Breast epithelium (tissue), 4 donors: ENCODE measurements at regions not wholly inside any gene's neighbourhood (a gene's known extent, or its start where the extent isn't known, plus 50 kb on each side); places are given as distances from the start of the nearest gene placed in this dataset.
"Not testable (repeated sequence)": the region's sequence is repeated elsewhere in the genome, so short reads cannot be mapped to it uniquely, and the experiment has no call there.

Experiments used
- DNase-seq, 2 donors: peaks; one replicate each; pipeline ENCODE4 v3.0.0-alpha.2; 2019; ENCODE audit warnings: low spot score in 2 of 2
- H3K27ac ChIP-seq, 2 donors: fragments of 200-600 bp; sonication (generic) in 1 of 2; one replicate each; pipeline ENCODE4 v1.5.1; 2016 to 2019; ENCODE audit warnings: mild to moderate bottlenecking in 1 of 2
- H3K27me3 ChIP-seq, 2 donors: fragments of 200-600 bp; sonication (generic) in 1 of 2; one replicate each; pipeline versions ENCODE4 v1.5.1 to v1.6.0; 2017 to 2019; ENCODE audit warnings: control low read depth in 1 of 2, mild to moderate bottlenecking in 1 of 2
- H3K36me3 ChIP-seq: fragments of 200-600 bp; one replicate; pipeline ENCODE4 v1.5.1; 2019
- H3K4me1 ChIP-seq, 2 donors: fragments of 200-600 bp; sonication (generic); one replicate each; pipeline ENCODE4 v1.5.1; 2016 to 2019; ENCODE audit warnings: control low read depth in 1 of 2
- H3K4me3 ChIP-seq, 3 donors: fragments of 200-600 bp; sonication (generic); 1 replicate in 2 of 3; 2 replicates in 1 of 3; pipeline ENCODE4 v1.5.1; 2016 to 2019; ENCODE audit warnings: mild to moderate bottlenecking in 3 of 3, moderate library complexity in 2 of 3
- H3K9me3 ChIP-seq, 2 donors: fragments of 200-600 bp; sonication (generic) in 1 of 2; one replicate each; pipeline ENCODE4 v1.5.1; 2016 to 2019; ENCODE audit warnings: control low read depth in 1 of 2
- POLR2A ChIP-seq: fragments of 450-650 bp; IDR thresholded peaks from one replicate; pipeline ENCODE4 v1.6.1; 2016; ENCODE audit warnings: antibody characterized with exemption, mild to moderate bottlenecking, moderate library complexity
- POLR2AphosphoS5 ChIP-seq, 3 donors: sonication (generic); formaldehyde crosslinking; IDR thresholded peaks; one replicate each; pipeline ENCODE4 v1.6.1; 2017; ENCODE audit warnings: antibody characterized with exemption in 3 of 3
- intact Hi-C: fragments of 100-400 bp; cut with DNase I; formaldehyde crosslinking; loops from one replicate; pipeline ENCODE4 v1.15.1; 2023; ENCODE audit warnings: low total_unique reads
- TF ChIP-seq, protein P1 (sequence below), 3 donors: fragments of 450-650 bp; IDR thresholded peaks; one replicate each; pipeline ENCODE4 v1.5.1; 2016 to 2017; ENCODE audit warnings: antibody characterized with exemption in 3 of 3, mild to moderate bottlenecking in 3 of 3, moderate library complexity in 3 of 3

DNA sequence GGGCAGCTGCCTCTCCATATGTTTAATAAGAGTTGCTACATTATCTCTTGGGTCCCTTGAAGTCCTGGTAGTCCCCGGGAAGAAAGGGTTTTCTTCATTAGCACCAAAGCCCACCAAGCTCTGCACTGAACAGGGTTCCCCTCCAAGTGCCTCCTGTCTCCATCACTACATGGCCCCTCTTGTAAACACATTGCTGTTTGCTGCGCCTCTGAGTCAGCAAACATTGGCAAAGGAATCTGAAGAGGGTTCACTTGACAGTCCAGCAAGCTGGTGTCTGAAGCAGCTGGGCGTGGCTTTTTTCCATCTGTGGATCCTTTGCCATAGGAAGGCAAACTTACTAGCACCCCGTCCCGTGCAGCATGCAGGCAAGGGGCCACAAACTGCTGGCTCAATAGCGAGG is 82.8 kb downstream of the TEX51 start:
- Histone ChIP-seq H3K27ac (no peak overlapping the region), H3K4me3 (no peak overlapping the region), H3K36me3 (no peaks in the 10 kb centered on the region), H3K9me3 (no peaks in the 10 kb centered on the region), H3K27me3 (no peaks in the 10 kb centered on the region), H3K4me1 (no peaks in the 10 kb centered on the region)
- intact Hi-C loops: no loop called here
- no peak for TF ChIP-seq POLR2AphosphoS5 (IDR thresholded peaks at IDR 0.05)
- TF ChIP-seq, protein P1, sequence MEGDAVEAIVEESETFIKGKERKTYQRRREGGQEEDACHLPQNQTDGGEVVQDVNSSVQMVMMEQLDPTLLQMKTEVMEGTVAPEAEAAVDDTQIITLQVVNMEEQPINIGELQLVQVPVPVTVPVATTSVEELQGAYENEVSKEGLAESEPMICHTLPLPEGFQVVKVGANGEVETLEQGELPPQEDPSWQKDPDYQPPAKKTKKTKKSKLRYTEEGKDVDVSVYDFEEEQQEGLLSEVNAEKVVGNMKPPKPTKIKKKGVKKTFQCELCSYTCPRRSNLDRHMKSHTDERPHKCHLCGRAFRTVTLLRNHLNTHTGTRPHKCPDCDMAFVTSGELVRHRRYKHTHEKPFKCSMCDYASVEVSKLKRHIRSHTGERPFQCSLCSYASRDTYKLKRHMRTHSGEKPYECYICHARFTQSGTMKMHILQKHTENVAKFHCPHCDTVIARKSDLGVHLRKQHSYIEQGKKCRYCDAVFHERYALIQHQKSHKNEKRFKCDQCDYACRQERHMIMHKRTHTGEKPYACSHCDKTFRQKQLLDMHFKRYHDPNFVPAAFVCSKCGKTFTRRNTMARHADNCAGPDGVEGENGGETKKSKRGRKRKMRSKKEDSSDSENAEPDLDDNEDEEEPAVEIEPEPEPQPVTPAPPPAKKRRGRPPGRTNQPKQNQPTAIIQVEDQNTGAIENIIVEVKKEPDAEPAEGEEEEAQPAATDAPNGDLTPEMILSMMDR (IDR thresholded peaks at IDR 0.05): no peak
- TF ChIP-seq POLR2A: no peak
- no peak for DNase-seq

GRCh38 chr2:126982935-126983334 is 84.2 kb downstream of the TEX51 start:
- Histone ChIP-seq H3K27me3 (no peaks in the 10 kb centered on the region), H3K4me1 (no peaks in the 10 kb centered on the region), H3K9me3 (no peaks in the 10 kb centered on the region), H3K4me3 (no peak overlapping the region), H3K27ac (no peak overlapping the region), H3K36me3 (no peaks in the 10 kb centered on the region)
- DNase-seq: no peak
- intact Hi-C loops: no loop called here
- TF ChIP-seq, protein P1 (IDR thresholded peaks at IDR 0.05): no peak
- TF ChIP-seq POLR2AphosphoS5 (IDR thresholded peaks at IDR 0.05): no peak
- no peak for TF ChIP-seq POLR2A

DNA sequence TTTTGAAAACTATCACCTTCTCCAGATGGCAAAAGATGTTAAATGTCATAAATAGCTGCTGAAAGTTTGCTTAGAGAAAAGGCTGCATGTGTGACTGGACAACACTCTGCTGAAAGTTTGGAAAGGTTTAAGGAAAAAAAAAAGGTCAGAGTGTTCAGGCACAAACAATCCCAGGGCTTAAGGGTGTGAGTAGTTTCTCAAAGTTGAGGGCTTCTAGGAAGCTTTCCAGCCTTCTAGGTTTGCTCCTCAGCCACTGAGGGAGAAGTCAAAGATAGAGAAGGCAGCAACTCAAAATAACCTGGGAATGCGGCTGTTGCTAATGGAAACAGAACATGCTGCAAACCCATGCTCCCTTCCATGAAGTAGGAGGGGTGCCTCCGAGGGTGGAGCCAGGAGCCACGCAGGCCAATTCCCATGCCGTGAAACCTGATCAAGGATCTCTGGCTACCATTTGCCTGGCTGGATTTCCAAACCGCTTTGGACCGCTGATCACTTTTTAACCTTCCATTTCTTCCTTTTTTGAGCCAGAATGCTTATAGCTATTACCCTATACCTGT is 88.0 kb downstream of the TEX51 start:
- intact Hi-C loops: no loop called here
- no peak overlapping the region for H3K4me3 ChIP-seq
- no peak for TF ChIP-seq POLR2A
- TF ChIP-seq, protein P1 (IDR thresholded peaks at IDR 0.05): no peak
- no peak for TF ChIP-seq POLR2AphosphoS5 (IDR thresholded peaks at IDR 0.05)
- H3K36me3 ChIP-seq: no peaks in the 10 kb centered on the region
- DNase-seq: no peak
- no peak overlapping the region for H3K27ac ChIP-seq
- H3K27me3 ChIP-seq: no peaks in the 10 kb centered on the region
- no peaks in the 10 kb centered on the region for H3K9me3 ChIP-seq
- no peaks in the 10 kb centered on the region for H3K4me1 ChIP-seq

GRCh38 chr2:126988482-126988881 is 89.8 kb downstream of the TEX51 start:
- Histone ChIP-seq H3K4me3 (no peak overlapping the region), H3K27me3 (no peaks in the 10 kb centered on the region), H3K27ac (no peak overlapping the region), H3K36me3 (no peaks in the 10 kb centered on the region), H3K9me3 (no peaks in the 10 kb centered on the region), H3K4me1 (no peaks in the 10 kb centered on the region)
- no peak for DNase-seq
- intact Hi-C loops: no loop called here
- TF ChIP-seq, protein P1 (IDR thresholded peaks at IDR 0.05): no peak
- TF ChIP-seq POLR2AphosphoS5 (IDR thresholded peaks at IDR 0.05) (no peak), POLR2A (no peak)

- DNase-seq, H3K27ac ChIP-seq, H3K27me3 ChIP-seq, intact Hi-C loops, H3K4me1 ChIP-seq, H3K36me3 ChIP-seq, H3K9me3 ChIP-seq, H3K4me3 ChIP-seq: not testable (repeated sequence)
Measured at GRCh38 chr2:126989064-126989463, 90.4 kb downstream of the TEX51 start.

- Histone ChIP-seq H3K27me3 (no peaks in the 10 kb centered on the region), H3K9me3 (no peaks in the 10 kb centered on the region), H3K4me3 (no peak overlapping the region), H3K4me1 (no peaks in the 10 kb centered on the region), H3K36me3 (no peaks in the 10 kb centered on the region), H3K27ac (no peak overlapping the region)
- DNase-seq: no peak
- intact Hi-C loops: no loop called here
- TF ChIP-seq, protein P1 (IDR thresholded peaks at IDR 0.05): no peak
- TF ChIP-seq POLR2AphosphoS5 (IDR thresholded peaks at IDR 0.05) (no peak), POLR2A (no peak)
Measured at GRCh38 chr2:126990200-126990599, 91.5 kb downstream of the TEX51 start.
